ENCODE measurements at regions not wholly inside any gene's neighbourhood (a gene's known extent, or its start where the extent isn't known, plus 50 kb on each side); places are given as distances from the start of the nearest gene placed in this dataset.
A peak's percentile ranks its signal among the peaks of the same experiment; 100 is the strongest.
"Not testable (repeated sequence)": the region's sequence is repeated elsewhere in the genome, so short reads cannot be mapped to it uniquely, and the experiment has no call there.

DNA sequence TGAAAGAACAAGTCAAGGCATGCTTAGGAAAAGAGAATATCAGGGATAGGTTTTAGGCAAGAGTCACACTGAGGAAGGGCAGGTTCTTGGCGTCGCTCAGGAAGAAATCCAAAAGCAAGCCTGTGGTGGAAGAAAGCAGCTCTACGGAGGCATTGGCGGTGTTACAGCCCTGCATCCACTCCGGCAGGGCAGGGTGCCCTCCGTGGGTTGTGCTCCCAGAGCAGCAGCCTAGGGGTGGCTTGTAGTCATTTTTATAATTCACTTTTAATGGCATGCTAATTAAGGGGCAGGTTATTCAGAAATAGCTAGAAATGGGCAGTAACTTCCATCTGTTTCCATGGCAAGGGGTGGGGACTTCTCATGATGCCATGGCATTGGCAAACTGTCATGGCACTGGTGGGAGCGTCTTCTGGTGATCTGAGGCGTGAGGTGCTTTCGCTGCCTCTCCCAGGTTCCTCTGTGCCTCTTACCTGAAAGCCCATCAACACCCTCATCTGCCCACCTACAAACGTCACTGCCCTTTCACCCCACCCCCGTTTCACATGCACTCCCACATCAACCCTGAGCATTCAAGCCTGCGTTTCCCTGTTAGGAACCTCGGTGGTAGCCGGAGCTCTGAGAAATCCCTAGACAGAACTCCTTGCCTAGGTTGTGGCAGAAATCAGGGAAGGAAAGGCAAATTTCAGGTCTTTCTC, 1763.8 kb upstream of the TPTE start:
- not testable (repeated sequence) for DNase-seq (ENCODE audit: low spot score)

DNA sequence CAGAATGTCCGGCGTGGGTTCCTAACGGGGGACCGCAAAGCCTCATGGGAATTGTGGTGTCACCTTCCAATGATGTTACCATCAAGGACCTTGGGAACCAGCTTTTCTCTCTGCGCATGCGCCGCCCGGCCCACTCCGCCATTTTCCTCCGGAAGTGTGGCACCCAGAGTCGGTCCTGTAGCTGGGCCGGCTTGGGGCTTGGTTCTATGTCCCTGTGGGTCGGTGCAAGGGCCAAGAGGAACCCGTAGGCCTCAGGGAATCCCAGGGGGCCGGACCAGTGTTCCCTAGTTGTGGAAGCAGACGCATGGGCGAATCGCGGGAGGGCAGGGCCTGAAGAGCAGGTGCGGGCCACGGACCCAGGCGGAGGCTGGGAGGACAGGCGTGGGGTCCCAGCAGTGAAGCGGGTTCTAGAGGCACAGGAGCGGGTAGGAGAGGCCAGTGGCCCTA, 1762.4 kb upstream of the TPTE start:
- DNase-seq (ENCODE audit: low spot score) = not testable (repeated sequence)

DNA sequence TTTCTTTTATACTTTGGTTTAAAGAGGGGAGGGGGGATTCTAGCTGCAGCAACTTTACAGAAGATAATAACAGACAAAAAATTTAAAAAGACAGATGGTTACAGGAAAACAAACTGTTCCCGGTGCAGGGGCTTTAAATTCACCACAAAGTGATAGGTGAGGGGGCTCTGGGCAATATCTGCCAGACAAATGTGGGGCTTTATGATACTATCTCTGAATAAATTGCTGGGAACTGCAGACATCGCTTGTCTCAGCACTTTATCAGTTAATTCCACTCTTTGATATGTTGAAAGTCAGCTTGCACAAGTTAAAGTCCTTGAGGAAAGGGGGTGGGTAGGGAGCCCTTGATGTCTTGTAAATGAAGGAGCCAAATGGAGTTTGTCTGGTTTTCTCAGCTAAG, 1759.1 kb upstream of the TPTE start:
- not testable (repeated sequence) for DNase-seq (ENCODE audit: low spot score)

DNA sequence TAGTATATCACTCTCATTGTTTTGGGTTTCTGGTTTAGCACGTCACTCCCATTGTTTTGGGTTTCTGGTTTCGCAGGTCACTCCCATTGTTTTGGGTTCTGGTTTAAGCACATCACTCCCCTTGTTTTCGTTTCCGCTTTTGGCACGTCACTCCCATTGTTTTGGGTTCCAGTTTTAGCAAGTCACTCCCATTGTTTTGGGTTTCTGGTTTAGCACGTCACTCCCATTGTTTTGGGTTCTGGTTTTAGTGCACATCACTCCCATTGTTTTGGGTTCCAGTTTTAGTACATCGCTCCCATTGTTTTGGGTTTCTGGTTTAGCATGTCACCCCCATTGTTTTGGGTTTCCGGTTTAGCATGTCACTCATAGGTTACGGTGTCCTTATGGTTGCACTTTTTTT, 1757.0 kb upstream of the TPTE start:
- not testable (repeated sequence) for DNase-seq (ENCODE audit: low spot score)

DNA sequence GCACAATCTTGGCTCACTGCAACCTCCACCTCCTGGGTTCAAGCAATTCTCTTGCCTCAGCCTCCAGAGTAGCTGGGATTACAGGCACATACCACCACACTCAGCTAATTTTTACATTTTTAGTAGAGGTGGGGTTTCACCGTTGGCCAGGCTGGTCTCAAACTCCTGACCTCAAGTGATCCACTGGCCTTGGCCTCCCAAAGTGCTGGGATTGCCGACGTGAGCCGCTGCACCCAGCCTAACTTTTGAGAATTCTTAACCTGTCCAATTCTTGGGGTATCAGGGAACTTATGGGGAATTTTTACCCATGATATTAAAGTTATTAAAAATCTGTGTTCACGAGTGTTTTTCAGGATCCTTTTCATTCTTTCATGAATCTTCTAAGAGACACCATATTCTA, 1755.2 kb upstream of the TPTE start:
- not testable (repeated sequence) for DNase-seq (ENCODE audit: low spot score)

DNA sequence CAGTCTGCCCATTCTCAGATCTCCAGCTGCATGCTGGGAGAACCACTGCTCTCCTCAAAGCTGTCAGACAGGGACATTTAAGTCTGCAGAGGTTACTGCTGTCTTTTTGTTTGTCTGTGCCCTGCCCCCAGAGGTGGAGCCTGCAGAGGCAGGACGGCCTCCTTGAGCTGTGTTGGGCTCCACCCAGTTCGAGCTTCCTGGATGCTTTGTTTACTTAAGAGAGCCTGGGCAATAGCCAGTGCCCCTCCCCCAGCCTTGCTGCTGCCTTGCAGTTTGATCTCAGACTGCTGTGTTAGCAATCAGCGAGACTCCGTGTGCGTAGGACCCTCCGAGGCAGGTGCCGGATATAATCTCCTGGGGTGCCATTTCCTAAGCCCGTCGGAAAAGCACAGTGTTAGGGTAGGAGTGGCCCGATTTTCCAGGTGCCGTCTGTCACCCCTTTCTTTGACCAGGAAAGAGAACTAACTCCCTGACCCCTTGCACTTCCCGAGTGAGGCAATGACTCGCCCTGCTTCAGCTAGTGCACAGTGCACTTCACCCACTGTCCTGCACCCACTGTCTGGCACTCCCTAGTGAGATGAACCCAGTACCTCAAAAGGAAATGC, 1748.4 kb upstream of the TPTE start:
- not testable (repeated sequence) for DNase-seq (ENCODE audit: low spot score)

DNA sequence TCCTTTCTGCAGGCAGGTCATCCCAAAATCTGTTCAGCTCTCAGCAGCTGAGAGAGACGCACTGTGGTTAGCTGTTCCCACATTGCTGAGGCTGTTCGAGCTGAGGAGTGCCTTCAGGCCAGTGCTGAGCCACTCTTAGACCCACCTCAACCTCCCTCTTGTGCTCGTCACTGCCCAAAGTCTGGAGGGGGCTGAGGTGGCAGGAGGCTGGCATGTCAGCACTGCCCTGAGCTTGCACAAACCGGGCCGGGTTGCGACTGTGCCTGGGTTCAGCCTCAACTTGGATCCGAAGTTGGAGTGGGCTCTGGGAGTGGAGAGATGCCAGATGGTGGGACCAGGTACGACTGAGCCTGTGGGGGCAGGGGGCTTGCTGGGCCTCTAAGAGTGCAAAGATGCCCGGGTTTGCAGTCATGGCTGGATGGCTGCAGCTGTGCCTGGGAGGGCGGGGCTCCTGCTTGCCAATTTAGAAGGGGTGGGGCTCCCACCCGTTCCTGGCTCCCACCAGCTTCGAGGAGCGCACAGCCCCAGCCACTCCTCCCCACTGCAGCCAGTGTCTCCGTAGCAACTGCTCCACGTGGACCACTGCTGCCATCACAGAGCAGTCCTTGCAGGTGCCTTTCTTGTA, 1745.7 kb upstream of the TPTE start:
- not testable (repeated sequence) for DNase-seq (ENCODE audit: low spot score)

DNA sequence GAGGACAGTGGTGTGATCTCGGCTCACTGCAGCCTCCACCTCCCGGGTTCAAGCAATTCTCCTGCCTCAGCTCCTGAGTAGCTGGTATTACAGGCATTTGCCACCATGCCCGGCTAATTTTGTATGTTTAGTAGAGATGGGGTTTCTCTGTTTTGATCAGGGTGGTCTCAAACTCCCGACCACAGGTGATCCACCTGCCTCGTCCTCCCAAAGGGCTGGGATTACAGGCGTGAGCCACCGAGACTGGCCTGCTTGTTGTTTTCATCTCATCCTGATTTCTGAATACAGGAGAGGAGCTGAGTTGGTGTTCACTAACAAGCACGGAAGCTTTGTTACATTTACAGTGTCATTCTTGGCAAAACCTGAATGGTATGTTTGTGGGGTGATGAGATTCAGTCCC, 1744.1 kb upstream of the TPTE start:
- DNase-seq (ENCODE audit: low spot score) = not testable (repeated sequence)

DNA sequence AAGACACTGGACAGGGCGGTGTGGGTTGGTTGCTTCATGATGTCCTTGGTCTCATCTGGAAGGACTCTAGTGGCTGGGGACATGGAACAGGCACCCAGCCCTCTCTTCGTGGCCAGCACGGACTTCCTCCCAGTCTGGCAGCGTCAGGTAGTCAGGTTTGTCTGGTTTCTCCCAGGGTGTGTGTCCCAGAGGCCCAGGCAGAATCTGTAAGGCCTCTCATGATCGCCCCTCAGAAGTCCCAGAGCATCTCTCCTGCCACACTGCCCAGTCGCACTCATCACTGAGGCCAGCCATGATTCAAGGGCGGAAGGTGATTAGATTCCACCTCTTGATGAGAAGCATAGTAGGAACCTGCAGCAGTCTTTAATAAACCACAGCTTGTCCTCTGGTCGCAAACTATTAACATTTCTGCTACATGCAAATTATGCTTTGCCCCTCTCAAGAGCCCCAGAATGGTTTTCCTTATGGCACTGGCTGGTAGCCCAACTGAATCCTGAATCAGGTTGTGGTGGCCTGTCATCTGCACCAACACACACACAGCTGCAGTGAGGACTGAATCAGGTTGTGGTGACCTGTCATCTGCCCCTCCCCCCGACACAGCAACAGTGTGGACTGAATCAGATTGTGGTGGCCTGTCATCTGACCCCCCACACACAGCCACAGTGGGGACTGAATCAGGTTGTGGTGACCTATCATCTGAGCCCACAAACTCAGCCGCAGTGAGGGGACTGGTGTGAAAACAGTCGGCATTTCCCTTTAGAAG, 1742.9 kb upstream of the TPTE start:
- DNase-seq (ENCODE audit: low spot score) = not testable (repeated sequence)

DNA sequence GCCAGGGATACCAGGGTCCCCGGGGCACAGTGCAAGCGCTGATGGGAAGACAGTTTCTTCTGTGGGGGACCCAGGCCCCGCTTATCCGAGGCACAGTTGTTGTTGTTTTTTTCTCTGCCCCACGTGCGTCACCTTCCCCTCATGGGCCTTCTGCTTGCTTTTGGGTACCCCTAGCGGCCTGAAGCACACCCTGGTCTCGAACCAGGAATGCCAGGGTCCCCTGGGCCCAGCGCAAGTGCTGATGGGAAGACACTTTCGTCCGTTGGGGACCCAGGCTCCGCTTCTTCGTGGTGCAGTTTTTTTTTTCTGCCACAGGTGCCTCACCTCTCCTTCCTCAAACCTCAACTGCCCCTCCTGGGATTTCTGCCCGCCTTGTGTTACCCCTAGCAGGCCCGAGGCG, 1708.5 kb upstream of the TPTE start:
- not testable (repeated sequence) for DNase-seq (ENCODE audit: low spot score)

DNA sequence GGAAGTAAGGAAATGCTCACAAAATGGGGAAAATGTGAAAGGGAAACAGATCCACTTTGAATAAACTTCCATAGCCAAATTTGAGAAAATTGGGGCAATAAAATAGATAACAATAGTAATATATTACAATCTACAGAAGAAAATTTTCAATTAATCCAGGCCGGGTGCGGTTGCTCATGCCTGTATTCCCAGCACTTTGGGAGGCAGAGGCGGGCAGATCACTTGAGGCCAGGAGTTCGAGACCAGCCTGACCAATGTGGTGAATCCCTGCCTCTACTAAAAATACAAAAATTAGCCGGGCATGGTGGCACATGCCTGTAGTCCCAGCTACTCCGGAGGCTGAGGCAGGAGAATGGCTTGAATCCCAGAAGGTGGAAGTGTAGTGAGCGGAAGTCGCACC, 1687.1 kb upstream of the TPTE start:
- peak; percentile 88 for DNase-seq (ENCODE audit: low spot score)
